ENCODE measurements at regions not wholly inside any gene's neighbourhood (a gene's known extent, or its start where the extent isn't known, plus 50 kb on each side); places are given as distances from the start of the nearest gene placed in this dataset.

- TF ChIP-seq ZNF281 (CRISPR knock-in tag; IDR thresholded peaks at IDR 0.05) (no peak), STAT6 (CRISPR knock-in tag; conservative IDR thresholded peaks at IDR 0.05; ENCODE audit: low read depth) (no peak), ZNF532 (CRISPR knock-in tag; IDR thresholded peaks at IDR 0.05; ENCODE audit: borderline replicate concordance) (no peak), SP1 (CRISPR knock-in tag; conservative IDR thresholded peaks at IDR 0.05) (no peak)
Measured at GRCh38 chr6:133764008-133764753, 124.7 kb upstream of the TCF21 start (continued).

DNA sequence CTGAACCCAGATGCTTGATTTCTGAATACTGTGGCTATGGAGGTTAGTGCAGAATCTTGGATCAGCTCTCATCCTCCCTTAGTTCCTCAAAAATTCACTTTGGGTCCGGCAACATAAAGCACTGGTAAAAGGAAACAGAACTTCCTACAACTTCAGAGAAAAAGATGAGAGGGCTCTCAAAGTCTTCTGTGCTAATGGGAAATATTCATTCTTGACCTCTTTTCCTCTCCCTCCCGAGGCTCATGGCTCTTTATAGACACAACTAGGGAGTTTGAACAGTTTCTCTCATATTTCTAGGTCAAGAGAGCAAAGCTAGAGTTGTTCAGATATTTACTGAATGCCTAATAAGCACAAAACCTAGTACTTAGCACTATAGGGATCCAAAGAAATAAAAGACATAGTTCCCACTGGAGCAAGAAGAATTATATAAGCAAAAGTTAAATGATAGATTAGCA, 124.1 kb upstream of the TCF21 start:
- POLR2A ChIA-PET = no interaction called here
- H3K4me3 Mint-ChIP-seq = no peak overlapping the region

More for the DNA sequence above, 124.1 kb upstream of the TCF21 start:
- TF ChIP-seq ZNF423 (CRISPR knock-in tag; IDR thresholded peaks at IDR 0.05) (no peak), CREM (CRISPR knock-in tag; IDR thresholded peaks at IDR 0.05) (no peak), ATF6 (CRISPR knock-in tag; IDR thresholded peaks at IDR 0.05) (no peak), CDX4 (CRISPR knock-in tag; IDR thresholded peaks at IDR 0.05; ENCODE audit: borderline replicate concordance) (no peak), EMX1 (CRISPR knock-in tag; IDR thresholded peaks at IDR 0.05) (no peak), NR3C1 (CRISPR knock-in tag; conservative IDR thresholded peaks at IDR 0.05; ENCODE audit: low read depth) (no peak), MAX (CRISPR knock-in tag; IDR thresholded peaks at IDR 0.05) (no peak)
- TF ChIP-seq, protein P1, sequence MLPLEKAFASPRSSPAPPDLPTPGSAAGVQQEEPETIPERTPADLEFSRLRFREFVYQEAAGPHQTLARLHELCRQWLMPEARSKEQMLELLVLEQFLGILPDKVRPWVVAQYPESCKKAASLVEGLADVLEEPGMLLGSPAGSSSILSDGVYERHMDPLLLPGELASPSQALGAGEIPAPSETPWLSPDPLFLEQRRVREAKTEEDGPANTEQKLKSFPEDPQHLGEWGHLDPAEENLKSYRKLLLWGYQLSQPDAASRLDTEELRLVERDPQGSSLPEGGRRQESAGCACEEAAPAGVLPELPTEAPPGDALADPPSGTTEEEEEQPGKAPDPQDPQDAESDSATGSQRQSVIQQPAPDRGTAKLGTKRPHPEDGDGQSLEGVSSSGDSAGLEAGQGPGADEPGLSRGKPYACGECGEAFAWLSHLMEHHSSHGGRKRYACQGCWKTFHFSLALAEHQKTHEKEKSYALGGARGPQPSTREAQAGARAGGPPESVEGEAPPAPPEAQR (CRISPR knock-in tag; IDR thresholded peaks at IDR 0.05) = no peak
- DNase-seq (ENCODE audit: low spot score) = no peak
- CTCF ChIA-PET = interaction anchor here (1.3 kb wide), 1 partner anchor 195 kb away, joined by 3 read pairs; no protein-coding TSS in a partner anchor
- H3K4me1 Mint-ChIP-seq = peaks cover 11% of the 10 kb centered on the region
- H3K27me3 Mint-ChIP-seq (ENCODE audit: low read depth) = no peaks in the 10 kb centered on the region
- H3K27ac Mint-ChIP-seq = no peak overlapping the region
- ATAC-seq = no peak
- no peaks in the 10 kb centered on the region for H3K9me3 Mint-ChIP-seq
- H3K36me3 Mint-ChIP-seq = no peaks in the 10 kb centered on the region
